ENCODE measurements at regions not wholly inside any gene's neighbourhood (a gene's known extent, or its start where the extent isn't known, plus 50 kb on each side); places are given as distances from the start of the nearest gene placed in this dataset.

DNA sequence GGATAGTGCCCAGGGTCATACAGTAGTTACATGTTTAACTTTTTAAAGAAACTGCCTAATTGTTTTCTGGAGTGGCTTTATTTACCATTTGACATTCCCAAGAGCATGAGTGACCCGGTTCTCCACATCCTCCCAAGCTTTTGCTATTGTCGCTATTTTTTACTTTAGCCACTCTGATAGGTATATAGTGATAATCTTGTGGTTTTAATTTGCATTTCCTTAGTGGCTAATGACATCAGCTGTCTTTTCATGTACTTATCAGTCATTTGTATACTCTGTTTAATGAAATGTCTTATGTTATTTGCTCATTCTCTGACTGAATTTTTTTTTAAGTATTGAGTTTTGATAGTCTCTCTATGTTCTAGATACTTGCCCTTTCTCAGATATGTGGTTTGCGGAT, 109.7 kb upstream of the HS6ST1 start:
- no peak overlapping the region for H2AFZ ChIP-seq (ENCODE audit: low read depth, low read length)
- no peak overlapping the region for H3K27ac ChIP-seq (ENCODE audit: insufficient read depth, low read depth, low read length)
- no peaks in the 10 kb centered on the region for H3K9me3 ChIP-seq (replicated peaks; ENCODE audit: control insufficient read depth, insufficient read depth, low read length)
- no peak overlapping the region for H3K9ac ChIP-seq (replicated peaks; ENCODE audit: extremely low read depth, insufficient read depth, low read length)
- intact Hi-C loops (cut with micrococcal nuclease) (no loop called here), dilution Hi-C loops (cut with MboI; ENCODE audit: extremely low pct_ligation_motif_present, low sequenced_read_pairs) (no loop called here)
- DNase-seq (ENCODE audit: low read depth, low spot score) (no peak), FAIRE-seq (no peak)
- POLR2A ChIA-PET: interaction anchor here (0.5 kb wide), 1 partner anchor 17 kb away, joined by 3 read pairs; no protein-coding TSS in a partner anchor
- H4K20me1 ChIP-seq (replicated peaks; ENCODE audit: control insufficient read depth, extremely low read depth, insufficient read depth, low read length): no peaks in the 10 kb centered on the region
- H3K79me2 ChIP-seq (ENCODE audit: control insufficient read depth, insufficient read depth, low read length): no peaks in the 10 kb centered on the region
- peaks cover 2 to 25% of the 10 kb centered on the region in 2 experiments for H3K27me3 ChIP-seq (ENCODE audit: control insufficient read depth in 2 of 2, insufficient read depth in 2 of 2, low read length in 2 of 2)
- TF ChIP-seq FOS (IDR thresholded peaks at IDR 0.05; ENCODE audit: borderline replicate concordance, insufficient read depth, low read length) (no peak), POLR2AphosphoS5 (IDR thresholded peaks at IDR 0.05; ENCODE audit: insufficient read depth, low read depth, low read length) (no peak)
- no peaks in the 10 kb centered on the region for H3K36me3 ChIP-seq (ENCODE audit: control insufficient read depth in 2 of 2, extremely low read depth in 1 of 2, insufficient read depth in 2 of 2, low read length in 2 of 2)
- no peak overlapping the region for H3K4me3 ChIP-seq (replicated peaks in 1 of 3; ENCODE audit: insufficient read depth in 1 of 3, low read depth in 1 of 3, low read length in 3 of 3)
- no TSS peak for BruUV-seq (replicated peaks)
- no peaks in the 10 kb centered on the region for H3K4me1 ChIP-seq (ENCODE audit: control insufficient read depth, extremely low read depth, insufficient read depth, low read length)
- CTCF ChIA-PET: no interaction called here
- no peak overlapping the region for H3K4me2 ChIP-seq (ENCODE audit: insufficient read depth, low read length)
- H3K9me1 ChIP-seq (replicated peaks; ENCODE audit: control insufficient read depth, extremely low read depth, insufficient read depth, low read length): no peaks in the 10 kb centered on the region

DNA sequence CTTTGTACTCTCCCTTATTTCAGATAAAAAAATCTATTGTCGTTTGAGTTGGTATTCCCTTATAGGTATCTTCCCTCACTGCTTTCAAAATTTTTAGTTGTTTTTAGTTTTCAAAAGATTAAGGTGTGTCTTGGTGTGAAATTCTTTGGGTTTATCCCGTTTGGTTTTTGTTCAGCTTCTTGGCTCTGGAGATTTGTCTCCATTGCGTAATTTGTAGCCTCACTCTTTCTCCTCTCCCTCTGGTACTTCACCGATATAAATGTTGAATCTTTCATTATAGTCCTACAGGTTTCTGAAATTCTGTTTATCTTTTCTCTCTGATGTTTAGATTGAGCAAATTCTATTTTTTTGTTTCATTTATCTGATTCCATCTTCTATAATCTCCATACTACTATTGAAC, 113.8 kb upstream of the HS6ST1 start:
- intact Hi-C loops (cut with micrococcal nuclease) (no loop called here), dilution Hi-C loops (cut with MboI; ENCODE audit: extremely low pct_ligation_motif_present, low sequenced_read_pairs) (no loop called here)
- CTCF ChIA-PET: no interaction called here
- Histone ChIP-seq H4K20me1 (replicated peaks; ENCODE audit: control insufficient read depth, extremely low read depth, insufficient read depth, low read length) (no peaks in the 10 kb centered on the region), H3K4me3 (replicated peaks in 1 of 3; ENCODE audit: insufficient read depth in 1 of 3, low read depth in 1 of 3, low read length in 3 of 3) (no peak overlapping the region), H3K9ac (replicated peaks; ENCODE audit: extremely low read depth, insufficient read depth, low read length) (no peak overlapping the region), H3K4me1 (ENCODE audit: control insufficient read depth, extremely low read depth, insufficient read depth, low read length) (no peaks in the 10 kb centered on the region), H3K27me3 (ENCODE audit: control insufficient read depth in 2 of 2, insufficient read depth in 2 of 2, low read length in 2 of 2) (peaks cover 0 to 22% of the 10 kb centered on the region in 2 experiments), H3K4me2 (ENCODE audit: insufficient read depth, low read length) (no peak overlapping the region), H3K79me2 (ENCODE audit: control insufficient read depth, insufficient read depth, low read length) (no peaks in the 10 kb centered on the region), H2AFZ (ENCODE audit: low read depth, low read length) (no peak overlapping the region), H3K36me3 (ENCODE audit: control insufficient read depth in 2 of 2, extremely low read depth in 1 of 2, insufficient read depth in 2 of 2, low read length in 2 of 2) (no peaks in the 10 kb centered on the region), H3K9me1 (replicated peaks; ENCODE audit: control insufficient read depth, extremely low read depth, insufficient read depth, low read length) (no peaks in the 10 kb centered on the region), H3K27ac (ENCODE audit: insufficient read depth, low read depth, low read length) (no peak overlapping the region), H3K9me3 (replicated peaks; ENCODE audit: control insufficient read depth, insufficient read depth, low read length) (no peaks in the 10 kb centered on the region)
- no TSS peak for BruUV-seq (replicated peaks)
- POLR2A ChIA-PET: no interaction called here
- DNase-seq (ENCODE audit: low read depth, low spot score): no peak
- no peak for TF ChIP-seq EZH2 (IDR thresholded peaks at IDR 0.05; ENCODE audit: borderline replicate concordance, low read depth, low read length, severe bottlenecking)
- FAIRE-seq: no peak
